ENCODE measurements at regions not wholly inside any gene's neighbourhood (a gene's known extent, or its start where the extent isn't known, plus 50 kb on each side); places are given as distances from the start of the nearest gene placed in this dataset.

DNA sequence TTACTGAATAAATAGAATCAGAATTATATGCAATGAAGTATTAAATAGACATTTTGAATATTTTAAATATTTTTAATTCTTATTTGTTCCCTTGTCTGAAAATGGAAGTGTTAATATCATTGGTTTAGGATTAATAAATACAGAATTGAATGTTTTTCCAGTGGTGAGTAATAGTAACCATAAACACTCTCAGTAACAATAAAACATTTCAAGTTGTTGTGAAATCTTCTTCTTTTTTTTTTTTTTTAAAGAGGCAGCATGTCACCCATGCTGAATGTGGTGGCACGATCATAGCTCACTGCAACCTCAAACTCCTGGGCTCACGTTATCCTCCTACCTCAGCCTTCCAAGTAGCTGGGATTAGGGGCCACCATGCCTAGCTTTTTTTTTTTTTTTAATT lies 86.2 kb upstream of the ZBTB18 start:
- TF ChIP-seq POLR2AphosphoS5 (IDR thresholded peaks at IDR 0.05; ENCODE audit: low read depth): no peak
- no peak for TF ChIP-seq CTCF (IDR thresholded peaks at IDR 0.05; ENCODE audit: insufficient read depth, low read length)

All from HL-60 (cell line).